Mesenchymal stem cell (in vitro differentiated cells and primary cell): ENCODE measurements at regions not wholly inside any gene's neighbourhood (a gene's known extent, or its start where the extent isn't known, plus 50 kb on each side); places are given as distances from the start of the nearest gene placed in this dataset.

ENCODE experiments used
- DNase-seq: peaks from one replicate; pipeline ENCODE4 v3.0.0-alpha.2; 2013
- H2AFZ ChIP-seq: one replicate; pipeline ENCODE4 v1.6.1; 2013; ENCODE audit warnings: low read depth, mild to moderate bottlenecking, control low read depth, inconsistent platforms, low read length, moderate library complexity
- H2AK5ac ChIP-seq: 2 replicates; pipeline ENCODE4 v1.6.1; 2013; ENCODE audit warnings: low read length, moderate library complexity, mild to moderate bottlenecking, inconsistent platforms; ENCODE audit not compliant: severe bottlenecking
- H2BK120ac ChIP-seq: one replicate; pipeline ENCODE4 v1.6.1; 2013; ENCODE audit warnings: low read depth, mild to moderate bottlenecking, inconsistent platforms, low read length, moderate library complexity
- H2BK12ac ChIP-seq, 2 experiments: one replicate each; pipeline ENCODE4 v1.6.1; 2013; ENCODE audit warnings: inconsistent platforms in 2 of 2, low read length in 2 of 2, mild to moderate bottlenecking in 2 of 2, moderate library complexity in 2 of 2, control low read depth in 1 of 2
- H2BK15ac ChIP-seq: one replicate; pipeline ENCODE4 v1.6.1; 2013; ENCODE audit warnings: mild to moderate bottlenecking, low read depth, inconsistent platforms; ENCODE audit not compliant: poor library complexity, severe bottlenecking
- H2BK5ac ChIP-seq: 2 replicates; pipeline ENCODE4 v1.6.1; 2013; ENCODE audit warnings: low read depth, mild to moderate bottlenecking, low read length, control low read depth, inconsistent platforms; ENCODE audit not compliant: poor library complexity, severe bottlenecking
- H3K14ac ChIP-seq, 2 experiments: one replicate each; pipeline ENCODE4 v1.6.1; 2013; ENCODE audit warnings: inconsistent platforms in 2 of 2, low read length in 2 of 2, control low read depth in 1 of 2, mild to moderate bottlenecking in 1 of 2, moderate library complexity in 1 of 2
- H3K18ac ChIP-seq, 2 experiments: one replicate each; pipeline ENCODE4 v1.6.1; 2013; ENCODE audit warnings: inconsistent platforms in 2 of 2, low read length in 2 of 2, control low read depth in 1 of 2, low read depth in 1 of 2, mild to moderate bottlenecking in 1 of 2
- H3K23ac ChIP-seq, 2 experiments: one replicate each; pipeline ENCODE4 v1.6.1; 2013; ENCODE audit warnings: inconsistent platforms in 2 of 2, low read length in 2 of 2, mild to moderate bottlenecking in 2 of 2, moderate library complexity in 2 of 2, control low read depth in 1 of 2
- H3K27ac ChIP-seq: 2 replicates; pipeline ENCODE4 v1.5.1; 2013; ENCODE audit warnings: mild to moderate bottlenecking, moderate library complexity, low read length, control low read depth, inconsistent platforms; ENCODE audit not compliant: poor library complexity, severe bottlenecking
- H3K27me3 ChIP-seq, 2 experiments: 2 replicates each; pipeline versions ENCODE4 v1.6.1 to v1.7.0; 2013; ENCODE audit warnings: low read length in 2 of 2, mild to moderate bottlenecking in 2 of 2, moderate library complexity in 2 of 2, control low read depth in 1 of 2, inconsistent platforms in 1 of 2; ENCODE audit not compliant: control insufficient read depth in 1 of 2, insufficient read depth in 1 of 2
- H3K36me3 ChIP-seq, 2 experiments: 2 replicates each; pipeline versions ENCODE4 v1.6.1 to v1.7.0; 2013; ENCODE audit warnings: low read length in 2 of 2, control low read depth in 1 of 2, inconsistent platforms in 1 of 2, low read depth in 1 of 2, mild to moderate bottlenecking in 1 of 2; ENCODE audit not compliant: insufficient read depth in 2 of 2, control insufficient read depth in 1 of 2
- H3K4ac ChIP-seq, 2 experiments: one replicate each; pipeline ENCODE4 v1.6.1; 2013; ENCODE audit warnings: inconsistent platforms in 2 of 2, low read length in 2 of 2, mild to moderate bottlenecking in 2 of 2, moderate library complexity in 2 of 2, control low read depth in 1 of 2, low read depth in 1 of 2
- H3K4me1 ChIP-seq: 2 replicates; pipeline ENCODE4 v1.6.1; 2013; ENCODE audit warnings: low read depth, low read length, control low read depth; ENCODE audit not compliant: control insufficient read depth, insufficient read depth
- H3K4me2 ChIP-seq: 2 replicates; pipeline ENCODE4 v1.6.1; 2013; ENCODE audit warnings: low read length, mild to moderate bottlenecking, inconsistent platforms; ENCODE audit not compliant: poor library complexity, severe bottlenecking
- H3K4me3 ChIP-seq, 2 experiments: 2 replicates each; pipeline versions ENCODE4 v1.5.1 to v1.7.0; 2013; ENCODE audit warnings: low read length in 2 of 2, mild to moderate bottlenecking in 2 of 2, control low read depth in 1 of 2, low read depth in 1 of 2; ENCODE audit not compliant: insufficient read depth in 1 of 2
- H3K79me1 ChIP-seq: replicated peaks from 2 replicates; pipeline ENCODE4 v1.6.1; 2013; ENCODE audit warnings: mild to moderate bottlenecking, control low read depth, low read length, inconsistent platforms; ENCODE audit not compliant: poor library complexity, severe bottlenecking
- H3K9ac ChIP-seq: 2 replicates; pipeline ENCODE4 v1.7.0; 2013; ENCODE audit warnings: mild to moderate bottlenecking, low read length, moderate library complexity
- H3K9me3 ChIP-seq: 2 replicates; pipeline ENCODE4 v1.7.0; 2013; ENCODE audit warnings: mild to moderate bottlenecking, low read length; ENCODE audit not compliant: control insufficient read depth
- H4K8ac ChIP-seq: one replicate; pipeline ENCODE4 v1.6.1; 2013; ENCODE audit warnings: inconsistent platforms, mild to moderate bottlenecking, low read length, moderate library complexity
- H4K91ac ChIP-seq: one replicate; pipeline ENCODE4 v1.6.1; 2013; ENCODE audit warnings: mild to moderate bottlenecking, low read length, inconsistent platforms
- WGBS: methylation state at CpG from one replicate; pipeline ENCODE4 v1.1.7; 2013; ENCODE audit warnings: mixed read lengths; 5-methylcytosine and 5-hydroxymethylcytosine counted together

DNA sequence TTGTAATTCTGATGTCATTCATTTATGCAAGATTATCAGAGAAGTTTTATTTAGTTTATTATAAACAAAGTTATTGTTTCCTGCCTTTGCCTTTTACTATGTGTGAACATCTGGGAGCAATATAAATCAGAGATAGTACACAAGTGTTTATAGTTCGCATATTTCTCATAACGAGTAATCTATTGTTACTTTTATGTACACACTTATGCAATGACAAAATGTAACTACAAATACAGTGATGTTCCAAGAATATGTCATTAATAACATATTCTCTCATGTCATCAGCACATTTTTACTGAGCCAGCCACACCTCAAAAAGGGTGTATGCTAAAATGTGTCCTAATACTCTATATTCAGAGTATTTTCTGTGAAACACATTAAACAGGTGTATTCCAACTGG lies 243.2 kb downstream of the ALX1 start:
- Histone ChIP-seq H3K14ac (no peak overlapping the region), H2BK12ac (no peak overlapping the region)

GRCh38 chr12:85527192-85527591 lies 247.2 kb downstream of the ALX1 start:
- H2BK12ac ChIP-seq = no peak overlapping the region
- H3K27me3 ChIP-seq = no peaks in the 10 kb centered on the region
- H2AK5ac ChIP-seq = no peak overlapping the region
- H3K14ac ChIP-seq = no peak overlapping the region
- no peak overlapping the region for H3K9ac ChIP-seq
- H3K23ac ChIP-seq = no peak overlapping the region
- H3K4ac ChIP-seq = no peak overlapping the region
- H3K4me2 ChIP-seq = no peak overlapping the region
- DNase-seq = no peak
- no peak overlapping the region for H2BK15ac ChIP-seq
- 81% methylated on average over 2 of the region's 2 CpGs for whole genome bisulfite sequencing
- no peak overlapping the region for H4K91ac ChIP-seq
- no peaks in the 10 kb centered on the region for H3K9me3 ChIP-seq
- no peak overlapping the region for H3K27ac ChIP-seq
- no peak overlapping the region for H2AFZ ChIP-seq
- H3K4me3 ChIP-seq = no peak overlapping the region
- no peaks in the 10 kb centered on the region for H3K36me3 ChIP-seq
- H3K18ac ChIP-seq = no peak overlapping the region
- no peaks in the 10 kb centered on the region for H3K4me1 ChIP-seq
- H3K79me1 ChIP-seq = no peaks in the 10 kb centered on the region
- H2BK120ac ChIP-seq = no peak overlapping the region
- no peak overlapping the region for H4K8ac ChIP-seq
- no peak overlapping the region for H2BK5ac ChIP-seq

More for the DNA sequence above, 243.2 kb downstream of the ALX1 start:
- no peak for DNase-seq
- Histone ChIP-seq H3K27me3 (no peaks in the 10 kb centered on the region), H3K9ac (no peak overlapping the region), H3K4me2 (no peak overlapping the region), H3K4me1 (no peaks in the 10 kb centered on the region), H2AFZ (no peak overlapping the region), H3K27ac (no peak overlapping the region), H3K23ac (no peak overlapping the region), H2BK5ac (no peak overlapping the region), H2AK5ac (no peak overlapping the region), H3K4ac (no peak overlapping the region), H3K18ac (no peak overlapping the region), H2BK15ac (no peak overlapping the region), H3K4me3 (no peak overlapping the region), H2BK120ac (no peak overlapping the region), H4K8ac (no peak overlapping the region), H3K36me3 (no peaks in the 10 kb centered on the region), H4K91ac (no peak overlapping the region), H3K79me1 (no peaks in the 10 kb centered on the region), H3K9me3 (no peaks in the 10 kb centered on the region)
- no CpG with 5 or more reads among the region's 2 CpGs for WGBS

- Histone ChIP-seq H2AK5ac (no peak overlapping the region), H3K9ac (no peak overlapping the region), H4K91ac (no peak overlapping the region), H3K36me3 (no peaks in the 10 kb centered on the region), H3K14ac (no peak overlapping the region), H3K79me1 (no peaks in the 10 kb centered on the region), H2AFZ (no peak overlapping the region), H2BK12ac (no peak overlapping the region), H3K27ac (no peak overlapping the region), H3K27me3 (no peaks in the 10 kb centered on the region), H2BK15ac (no peak overlapping the region), H3K4me2 (no peak overlapping the region), H3K4ac (no peak overlapping the region), H2BK5ac (no peak overlapping the region), H3K23ac (no peak overlapping the region), H3K4me1 (no peaks in the 10 kb centered on the region), H4K8ac (no peak overlapping the region), H2BK120ac (no peak overlapping the region), H3K9me3 (no peaks in the 10 kb centered on the region), H3K4me3 (no peak overlapping the region), H3K18ac (no peak overlapping the region)
- DNase-seq = no peak
- 100% methylated on average over 1 of the region's 1 CpG for WGBS
Measured at GRCh38 chr12:85529896-85530295, 249.9 kb downstream of the ALX1 start.

DNA sequence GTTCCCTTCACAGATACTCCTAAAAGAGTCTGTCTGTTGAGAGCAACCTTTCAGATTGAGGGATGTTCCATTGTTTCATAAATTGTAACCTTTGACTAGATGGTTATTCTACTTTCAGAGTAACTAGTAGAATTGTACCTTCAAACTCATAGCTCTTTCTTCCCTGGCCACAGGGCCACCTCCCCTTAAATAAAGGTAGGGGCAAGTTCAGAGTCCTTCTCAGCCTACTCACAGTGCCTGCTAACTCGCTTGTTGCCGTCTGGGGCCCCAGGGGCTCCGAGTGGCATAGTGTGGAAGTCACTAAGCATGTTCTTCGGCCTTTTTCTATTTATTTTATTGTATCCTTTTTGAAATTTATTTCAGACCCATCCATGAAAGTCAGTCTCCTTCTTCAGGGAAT lies 250.4 kb downstream of the ALX1 start:
- H3K4me3 ChIP-seq = no peak overlapping the region
- no peaks in the 10 kb centered on the region for H3K36me3 ChIP-seq
- H3K27me3 ChIP-seq = no peaks in the 10 kb centered on the region
- H4K8ac ChIP-seq = no peak overlapping the region
- H3K23ac ChIP-seq = no peak overlapping the region
- no peaks in the 10 kb centered on the region for H3K4me1 ChIP-seq
- no peak overlapping the region for H2BK15ac ChIP-seq
- 100% methylated on average over 3 of the region's 4 CpGs for WGBS
- H2BK5ac ChIP-seq = no peak overlapping the region
- no peak overlapping the region for H3K9ac ChIP-seq
- no peak overlapping the region for H3K27ac ChIP-seq
- no peak overlapping the region for H3K14ac ChIP-seq
- no peak for DNase-seq
- H2BK12ac ChIP-seq = no peak overlapping the region
- no peak overlapping the region for H2AK5ac ChIP-seq
- H3K4me2 ChIP-seq = no peak overlapping the region
- no peaks in the 10 kb centered on the region for H3K79me1 ChIP-seq
- no peak overlapping the region for H2AFZ ChIP-seq
- H2BK120ac ChIP-seq = no peak overlapping the region
- H4K91ac ChIP-seq = no peak overlapping the region
- H3K18ac ChIP-seq = no peak overlapping the region
- no peaks in the 10 kb centered on the region for H3K9me3 ChIP-seq
- H3K4ac ChIP-seq = no peak overlapping the region
